Inferior parietal cortex (tissue), 1 donor: ENCODE measurements at regions not wholly inside any gene's neighbourhood (a gene's known extent, or its start where the extent isn't known, plus 50 kb on each side); places are given as distances from the start of the nearest gene placed in this dataset.

ENCODE experiments used
- DNase-seq: peaks from one replicate; pipeline ENCODE4 v3.0.0-alpha.2; 2016; ENCODE audit errors: extremely low spot score

DNA sequence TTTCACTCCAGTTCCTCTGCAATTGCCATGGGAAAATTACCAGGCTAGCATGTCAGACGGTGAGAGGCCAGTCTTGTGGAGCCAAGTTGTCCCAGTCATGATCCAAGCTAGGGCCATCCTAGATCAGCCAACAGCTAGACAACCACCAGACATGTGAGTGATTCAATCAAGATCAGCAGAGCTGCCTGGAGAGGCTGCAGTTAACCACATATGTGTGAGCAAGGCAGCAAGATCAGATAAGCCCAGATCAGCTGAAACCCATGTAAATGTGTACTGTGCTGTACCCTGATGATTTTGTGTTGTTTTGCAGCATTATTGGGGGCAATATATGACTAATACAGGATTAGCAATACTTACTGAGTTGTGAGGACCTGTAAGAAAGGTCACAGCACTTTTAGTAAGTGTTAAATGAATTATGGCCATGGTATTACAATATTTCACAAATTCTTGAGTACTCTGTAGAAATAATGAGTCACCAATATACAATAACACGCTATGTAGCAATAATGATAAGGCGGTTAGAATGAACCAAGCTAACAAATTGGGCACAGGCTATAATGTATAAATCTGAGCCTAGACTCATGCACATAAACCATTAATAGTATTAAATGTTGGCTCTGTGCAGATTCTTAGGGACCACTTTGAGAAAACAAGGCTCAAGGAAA, 91.4 kb downstream of the SUDS3 start:
- no peak for DNase-seq

DNA sequence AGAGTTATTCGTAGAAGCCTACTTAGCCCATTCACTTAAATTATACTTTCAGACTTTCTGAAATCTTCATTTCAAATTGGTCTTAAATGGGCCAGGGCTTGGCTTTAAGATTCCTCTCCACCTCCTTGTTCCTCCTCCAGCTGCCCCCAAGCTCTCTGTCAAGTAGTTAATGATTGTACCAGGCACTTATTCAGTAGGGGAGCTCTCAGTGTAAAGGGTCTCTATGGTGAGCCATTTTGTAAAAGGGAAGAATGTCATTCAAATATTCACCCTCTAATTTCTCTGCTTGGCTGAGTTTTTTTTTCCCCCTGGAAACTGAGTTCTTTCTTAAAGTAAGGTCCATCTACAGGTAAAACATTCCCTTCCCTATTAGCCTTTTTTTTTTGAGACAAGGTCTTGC, 96.6 kb downstream of the SUDS3 start:
- DNase-seq: no peak

- no peak for DNase-seq
Measured at GRCh38 chr12:118480235-118480634, 103.9 kb downstream of the SUDS3 start.

DNA sequence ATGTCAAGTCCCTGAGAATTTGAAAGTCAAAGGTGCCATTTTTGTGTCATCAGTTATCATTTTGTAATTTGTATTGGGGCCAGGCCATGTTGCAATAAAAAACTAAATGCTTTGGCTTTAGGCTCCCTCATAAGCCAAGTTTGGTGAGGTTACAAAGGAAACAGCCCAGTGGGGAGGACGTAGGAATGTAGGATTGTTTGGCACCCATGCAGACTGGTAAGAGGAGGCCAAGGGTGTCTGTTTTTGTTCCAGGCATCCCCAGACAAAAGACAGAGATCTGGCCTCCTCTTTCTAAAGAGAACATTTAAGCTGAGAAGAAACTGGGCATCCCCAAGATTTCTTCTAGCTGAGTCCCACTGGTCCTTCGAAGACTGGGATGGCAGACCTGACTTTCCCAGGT, 111.7 kb downstream of the SUDS3 start:
- DNase-seq: no peak

- no peak for DNase-seq
Measured at GRCh38 chr12:118493962-118494361, 117.6 kb downstream of the SUDS3 start.

DNA sequence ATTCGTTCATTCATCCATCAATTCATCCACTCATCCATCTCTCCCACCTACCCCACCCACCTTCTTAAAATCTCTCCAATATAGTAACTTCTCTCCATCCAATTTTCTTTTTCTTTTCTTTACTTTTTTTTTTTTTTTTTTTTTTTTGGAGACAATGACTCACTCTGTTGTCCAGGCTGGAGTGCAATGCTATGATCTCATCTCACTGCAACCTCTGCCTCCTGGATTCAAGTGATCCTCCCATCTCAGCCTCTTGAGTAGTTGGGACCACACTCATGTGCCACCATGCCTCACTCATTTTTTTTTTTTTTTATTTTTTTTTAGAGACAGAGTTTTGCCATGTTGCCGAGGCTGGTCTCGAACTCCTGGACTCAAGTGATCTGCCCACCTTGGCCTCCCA, 118.4 kb downstream of the SUDS3 start:
- no peak for DNase-seq

- no peak for DNase-seq
Measured at GRCh38 chr12:118495296-118495695, 118.9 kb downstream of the SUDS3 start.

GRCh38 chr12:118498171-118498570, 121.8 kb downstream of the SUDS3 start:
- no peak for DNase-seq

DNA sequence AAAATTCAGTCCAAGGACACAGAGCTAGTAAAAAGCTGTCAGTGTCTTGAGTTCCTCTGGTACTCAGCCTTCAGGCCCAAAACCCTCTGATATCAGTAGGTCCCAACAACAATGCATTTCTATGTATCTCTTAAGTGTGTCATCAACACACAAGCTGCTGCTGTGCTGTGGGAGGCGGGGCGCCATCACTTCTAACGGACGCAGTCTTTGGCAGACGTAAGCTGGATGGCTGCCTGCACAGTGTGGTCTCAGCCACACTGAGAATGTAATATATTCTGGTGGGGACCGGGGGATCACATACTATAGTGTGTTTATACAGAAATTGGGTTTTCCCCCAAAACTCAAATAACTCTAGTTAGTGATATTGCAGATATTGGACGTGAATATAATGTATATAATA, 123.9 kb downstream of the SUDS3 start:
- DNase-seq: no peak

- no peak for DNase-seq
Measured at GRCh38 chr12:118501489-118501888, 125.1 kb downstream of the SUDS3 start.

DNA sequence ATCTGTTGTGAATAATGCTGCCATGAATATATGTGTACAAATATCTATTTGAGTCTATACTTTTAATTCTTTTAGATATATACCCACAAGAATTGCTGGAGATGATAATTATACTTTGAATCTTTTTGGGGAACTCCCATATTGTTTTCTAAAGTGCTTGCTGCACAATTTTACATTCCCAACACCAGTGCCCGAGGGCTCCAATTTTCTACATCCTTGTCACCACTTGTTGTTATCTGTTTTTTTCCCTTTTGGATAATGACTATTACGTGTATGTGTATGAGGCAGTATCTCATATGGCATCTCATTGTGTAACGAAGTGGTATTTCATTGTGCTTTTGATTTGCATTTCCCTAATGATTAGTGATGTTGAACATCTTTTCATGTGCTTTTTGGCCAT, 127.1 kb downstream of the SUDS3 start:
- no peak for DNase-seq

DNA sequence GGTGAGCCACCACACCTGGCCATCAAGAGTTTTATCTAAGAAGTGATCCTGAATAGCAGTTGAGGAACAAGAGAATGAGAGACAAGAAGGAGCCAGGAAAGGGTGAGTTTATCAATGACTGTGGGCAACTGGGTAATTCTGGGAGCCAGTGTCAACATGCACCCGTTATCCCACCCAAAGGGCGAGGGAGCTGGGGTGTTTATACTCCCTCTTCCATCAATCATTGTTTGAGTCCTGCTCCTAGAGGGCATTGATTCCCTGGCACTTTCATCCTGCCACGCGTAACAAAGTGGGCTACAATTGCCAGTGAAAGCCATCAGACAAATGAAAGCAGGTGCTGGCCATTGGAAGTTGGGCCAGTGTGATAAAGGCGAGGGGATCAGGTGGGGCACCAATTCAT, 136.3 kb downstream of the SUDS3 start:
- DNase-seq: no peak

DNA sequence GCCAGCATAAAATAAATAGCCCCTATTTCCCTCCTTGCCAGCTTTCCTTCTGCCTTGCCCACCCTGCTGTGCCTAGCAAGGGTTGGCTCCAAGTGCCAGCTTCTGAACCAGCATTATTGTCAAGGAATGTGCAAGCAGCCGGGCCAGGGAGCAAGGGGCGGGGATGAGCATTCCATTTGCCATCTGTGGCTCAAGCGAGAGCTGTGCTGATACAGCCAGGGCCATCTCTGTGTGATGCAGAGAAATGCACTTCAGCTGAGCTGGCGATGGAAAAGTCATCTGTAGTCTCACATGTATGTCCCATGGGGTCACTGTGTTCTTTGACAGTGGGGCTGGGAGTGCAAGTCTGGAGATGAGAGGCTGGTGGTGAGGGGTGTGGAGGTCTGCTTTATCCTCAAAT, 137.3 kb downstream of the SUDS3 start:
- no peak for DNase-seq

DNA sequence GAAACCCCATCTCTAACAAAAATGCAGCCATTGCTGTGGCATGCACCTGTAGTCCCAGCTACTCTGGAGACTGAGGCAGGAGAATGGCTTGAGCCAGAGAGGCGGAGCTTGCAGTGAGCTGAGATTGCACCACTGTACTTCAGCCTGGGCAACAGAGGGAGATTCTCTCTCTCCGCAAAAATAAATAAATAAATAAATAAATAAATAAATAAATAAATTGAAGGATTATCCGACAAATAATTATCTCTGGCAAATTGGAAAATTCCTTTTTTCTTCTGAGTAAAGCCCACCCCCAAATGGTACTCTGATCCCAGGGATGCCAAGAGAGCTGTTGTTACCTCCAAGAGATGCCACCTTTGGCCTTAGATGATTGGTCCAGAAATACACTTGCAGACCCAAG, 137.9 kb downstream of the SUDS3 start:
- no peak for DNase-seq

GRCh38 chr12:118520214-118521035, 144.1 kb downstream of the SUDS3 start:
- DNase-seq: no peak

DNA sequence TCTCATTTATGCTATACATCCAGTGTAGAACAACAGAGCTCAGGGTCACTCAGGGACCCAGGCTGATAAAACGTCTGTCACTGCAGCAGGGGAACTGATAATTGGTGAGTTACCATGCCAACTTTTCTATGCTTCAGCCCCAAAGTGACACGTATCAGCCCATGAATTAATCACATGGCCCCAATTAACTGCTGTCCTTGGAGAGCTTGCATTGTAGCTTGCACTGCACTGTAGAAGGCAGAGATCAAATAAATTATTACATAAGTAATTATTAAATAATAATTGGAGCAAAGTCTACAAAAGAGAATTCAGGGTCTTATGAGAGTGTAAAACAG, 144.6 kb downstream of the SUDS3 start:
- DNase-seq: no peak

DNA sequence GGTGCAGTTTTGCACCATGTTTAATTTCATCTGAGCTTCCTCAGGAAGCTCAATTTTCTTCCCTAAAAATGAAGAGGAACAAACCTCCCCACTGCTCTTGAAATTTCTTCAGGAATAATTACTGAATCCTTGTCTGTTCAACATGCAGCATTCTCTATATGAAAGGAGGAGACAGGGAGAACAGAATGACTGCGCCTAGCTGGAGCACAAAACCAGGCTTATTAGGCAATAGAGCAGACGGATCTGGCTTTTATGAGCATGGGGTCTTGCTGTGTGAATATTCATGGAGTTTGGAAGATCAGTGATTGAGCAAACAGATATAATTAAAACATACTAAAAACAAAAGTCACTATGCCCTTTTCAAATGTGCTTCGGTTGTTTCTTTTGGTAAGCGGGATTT, 148.1 kb downstream of the SUDS3 start:
- no peak for DNase-seq

DNA sequence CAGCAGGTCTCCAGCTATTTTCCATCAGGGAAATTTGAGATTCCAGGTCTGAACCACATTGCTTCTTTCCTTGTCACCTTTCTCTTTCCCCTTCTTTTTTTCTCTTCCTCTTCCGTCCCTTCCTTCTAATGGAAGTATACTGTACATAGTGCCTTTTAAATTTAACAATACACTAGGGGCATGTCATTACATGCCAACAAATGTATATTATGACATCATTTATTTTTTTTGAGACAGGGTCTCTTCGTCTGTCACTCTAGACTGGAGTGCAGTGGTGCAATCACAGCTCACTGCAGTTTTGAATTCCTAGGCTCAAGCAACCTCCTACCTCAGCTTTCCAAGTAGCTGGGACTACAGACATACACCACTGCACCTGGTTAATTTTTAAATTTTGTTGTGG, 148.9 kb downstream of the SUDS3 start:
- no peak for DNase-seq

GRCh38 chr12:118526255-118527095, 150.1 kb downstream of the SUDS3 start:
- DNase-seq: no peak

DNA sequence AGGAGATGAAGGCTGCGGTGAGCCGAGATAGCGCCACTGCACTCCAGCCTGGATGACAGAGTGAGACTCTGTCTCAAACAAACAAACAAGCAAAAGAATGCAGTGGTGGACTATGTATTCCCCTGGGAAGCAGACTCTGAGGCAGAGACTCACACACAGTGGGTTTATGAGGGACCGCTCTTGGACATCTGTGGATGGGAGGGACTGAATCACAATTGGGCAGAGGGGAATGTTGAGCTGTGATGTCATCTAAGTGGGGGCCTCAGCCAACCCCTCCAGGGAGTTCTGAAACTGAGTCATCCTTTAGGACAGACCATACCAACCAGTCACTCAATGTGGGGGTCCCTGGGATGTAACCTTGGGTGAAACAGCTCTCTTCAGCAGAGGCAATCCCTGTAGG, 151.0 kb downstream of the SUDS3 start:
- no peak for DNase-seq

DNA sequence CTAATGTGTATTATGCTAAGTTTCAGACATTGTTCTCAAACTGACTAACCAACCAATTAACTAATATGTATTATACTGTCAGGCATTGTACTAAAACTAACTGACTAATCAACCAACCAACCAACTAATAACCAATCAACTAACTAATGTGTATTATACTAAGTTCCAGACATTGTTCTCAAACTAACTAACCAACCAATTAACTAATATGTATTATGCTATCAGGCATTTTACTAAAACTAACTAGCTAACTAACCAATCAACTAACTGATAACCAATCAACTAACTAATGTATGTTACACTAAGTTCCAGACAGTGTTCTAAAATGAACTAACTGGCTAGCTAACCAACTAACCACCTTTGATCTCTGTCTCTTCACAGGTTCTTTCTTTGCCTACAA, 152.3 kb downstream of the SUDS3 start:
- no peak for DNase-seq

DNA sequence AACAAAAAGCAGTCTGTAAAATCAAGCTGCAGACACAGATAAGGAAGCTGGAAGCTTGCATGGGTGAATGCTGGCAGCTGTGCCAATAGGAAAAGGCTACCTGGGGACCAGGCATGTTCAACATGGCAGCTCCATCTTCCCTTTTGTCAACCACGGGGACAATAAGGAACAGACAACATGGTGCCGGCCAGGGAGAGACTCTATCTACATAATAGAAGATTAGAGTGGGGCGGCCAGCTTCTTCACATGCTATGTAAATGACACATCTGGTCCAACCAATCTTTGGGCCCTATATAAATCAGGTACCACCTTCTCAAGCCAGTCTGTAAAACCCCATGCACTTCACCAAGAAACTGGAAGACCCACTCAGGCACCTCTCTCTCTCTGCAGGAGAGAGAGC, 157.6 kb downstream of the SUDS3 start:
- no peak for DNase-seq
